K562 (cell line): ENCODE measurements at regions not wholly inside any gene's neighbourhood (a gene's known extent, or its start where the extent isn't known, plus 50 kb on each side); places are given as distances from the start of the nearest gene placed in this dataset.
A peak's percentile ranks its signal among the peaks of the same experiment; 100 is the strongest.

Experiments
- BHLHE40 ChIP-seq: IDR thresholded peaks from 2 replicates; pipeline ENCODE4 v1.6.1; 2011; ENCODE audit warnings: low read length, improper control_type of control experiment
- CBFA2T2 ChIP-seq: fragments of 450-650 bp; conservative IDR thresholded peaks from 2 replicates; pipeline ENCODE4 v1.6.1; 2017; ENCODE audit warnings: mild to moderate bottlenecking
- CBFA2T3 ChIP-seq: fragments of 450-650 bp; IDR thresholded peaks from 2 replicates; pipeline ENCODE4 v1.6.1; 2017
- CEBPB ChIP-seq: fragments of 450-650 bp; IDR thresholded peaks from 2 replicates; pipeline ENCODE4 v1.6.1; 2016; ENCODE audit warnings: missing genetic modification characterization, missing compliant biosample characterization
- CSDE1 ChIP-seq, 2 experiments: fragments of 450-650 bp; IDR thresholded peaks; 2 replicates each; pipeline ENCODE4 v1.6.1; 2016; ENCODE audit warnings: mild to moderate bottlenecking in 1 of 2
- L3MBTL2 ChIP-seq: fragments of 450-650 bp; IDR thresholded peaks from 2 replicates; pipeline ENCODE4 v1.6.1; 2016; ENCODE audit warnings: mild to moderate bottlenecking, moderate library complexity
- RBM14 ChIP-seq: fragments of 200-400 bp; formaldehyde crosslinking; IDR thresholded peaks from 2 replicates; pipeline ENCODE4 v1.6.1; 2018; ENCODE audit warnings: low read depth, mild to moderate bottlenecking, low read length, moderate library complexity, borderline replicate concordance; ENCODE audit not compliant: insufficient read depth
- RHOXF2B ChIP-seq: fragments of 250-450 bp; sonication (Bioruptor Pico); conservative IDR thresholded peaks from 2 replicates; pipeline ENCODE4 v1.5.1; 2021
- SAFB2 ChIP-seq: fragments of 200-400 bp; formaldehyde crosslinking; IDR thresholded peaks from 2 replicates; pipeline ENCODE4 v1.6.1; 2018; ENCODE audit warnings: borderline replicate concordance, low read length, low read depth, moderate library complexity; ENCODE audit not compliant: severe bottlenecking
- SMAD3 ChIP-seq: fragments of 450-650 bp; formaldehyde crosslinking; conservative IDR thresholded peaks from 2 replicates; pipeline ENCODE4 v1.4.0; 2020; ENCODE audit warnings: mild to moderate bottlenecking
- ZNF780A ChIP-seq: fragments of 250-450 bp; sonication (Bioruptor Pico); IDR thresholded peaks from 2 replicates; pipeline ENCODE4 v1.5.0; 2021; ENCODE audit warnings: mild to moderate bottlenecking
- TF ChIP-seq, protein P1 (sequence below), 2 experiments: fragments of 150-350 bp in 1 of 2; IDR thresholded peaks; 2 replicates each; pipeline ENCODE4 v1.6.1; 2012 to 2016; ENCODE audit warnings: low read depth in 2 of 2, low read length in 2 of 2, mild to moderate bottlenecking in 1 of 2, moderate library complexity in 1 of 2
- TF ChIP-seq, protein P2 (sequence below), 2 experiments: fragments of 450-650 bp; formaldehyde crosslinking in 1 of 2; IDR thresholded peaks; 2 replicates each; pipeline versions ENCODE4 v1.4.0 to v1.6.1; 2014 to 2020; ENCODE audit warnings: mild to moderate bottlenecking in 2 of 2, borderline replicate concordance in 1 of 2, low read depth in 1 of 2
- TF ChIP-seq, protein P3 (sequence below): fragments of 250-450 bp; sonication (Bioruptor Pico); IDR thresholded peaks from 2 replicates; pipeline ENCODE4 v1.5.1; 2021; ENCODE audit warnings: mild to moderate bottlenecking
- TF ChIP-seq, protein P4 (sequence below): fragments of 200-800 bp; sonication (Bioruptor generic); IDR thresholded peaks from 2 replicates; pipeline ENCODE4 v1.6.1; 2017; ENCODE audit warnings: missing genetic modification characterization, missing compliant biosample characterization

DNA sequence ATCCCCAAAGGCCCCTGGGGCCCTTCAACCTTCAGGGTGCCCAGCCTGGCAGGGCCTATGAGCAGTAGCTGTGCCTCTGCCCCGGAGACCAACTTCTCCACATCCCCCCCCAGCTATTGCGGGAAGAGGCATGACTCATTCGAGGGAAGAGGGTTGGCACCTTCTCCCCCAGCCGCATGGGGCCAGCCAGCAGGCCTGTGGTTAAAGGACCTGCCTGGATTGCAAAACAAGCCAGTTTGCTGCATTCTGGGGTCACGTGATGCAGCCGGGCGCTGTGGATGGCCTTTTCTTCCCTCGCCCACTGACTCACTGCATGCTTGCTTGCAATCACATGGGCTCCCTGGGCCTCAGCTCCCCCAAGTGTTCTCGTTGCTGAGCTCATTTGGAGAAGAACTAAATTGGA lies 182.5 kb downstream of the MAFB start (continued):
- TF ChIP-seq CSDE1 (IDR thresholded peaks at IDR 0.05) (no peak), BHLHE40 (peak; percentile 90), ZNF780A (no peak), L3MBTL2 (peak; percentile 53), CBFA2T2 (peak; percentile 57), RBM14 (no peak), RHOXF2B (CRISPR knock-in tag) (no peak), CBFA2T3 (no peak), SMAD3 (no peak), CEBPB (peak; percentile 83), SAFB2 (no peak)
- TF ChIP-seq, protein P1, sequence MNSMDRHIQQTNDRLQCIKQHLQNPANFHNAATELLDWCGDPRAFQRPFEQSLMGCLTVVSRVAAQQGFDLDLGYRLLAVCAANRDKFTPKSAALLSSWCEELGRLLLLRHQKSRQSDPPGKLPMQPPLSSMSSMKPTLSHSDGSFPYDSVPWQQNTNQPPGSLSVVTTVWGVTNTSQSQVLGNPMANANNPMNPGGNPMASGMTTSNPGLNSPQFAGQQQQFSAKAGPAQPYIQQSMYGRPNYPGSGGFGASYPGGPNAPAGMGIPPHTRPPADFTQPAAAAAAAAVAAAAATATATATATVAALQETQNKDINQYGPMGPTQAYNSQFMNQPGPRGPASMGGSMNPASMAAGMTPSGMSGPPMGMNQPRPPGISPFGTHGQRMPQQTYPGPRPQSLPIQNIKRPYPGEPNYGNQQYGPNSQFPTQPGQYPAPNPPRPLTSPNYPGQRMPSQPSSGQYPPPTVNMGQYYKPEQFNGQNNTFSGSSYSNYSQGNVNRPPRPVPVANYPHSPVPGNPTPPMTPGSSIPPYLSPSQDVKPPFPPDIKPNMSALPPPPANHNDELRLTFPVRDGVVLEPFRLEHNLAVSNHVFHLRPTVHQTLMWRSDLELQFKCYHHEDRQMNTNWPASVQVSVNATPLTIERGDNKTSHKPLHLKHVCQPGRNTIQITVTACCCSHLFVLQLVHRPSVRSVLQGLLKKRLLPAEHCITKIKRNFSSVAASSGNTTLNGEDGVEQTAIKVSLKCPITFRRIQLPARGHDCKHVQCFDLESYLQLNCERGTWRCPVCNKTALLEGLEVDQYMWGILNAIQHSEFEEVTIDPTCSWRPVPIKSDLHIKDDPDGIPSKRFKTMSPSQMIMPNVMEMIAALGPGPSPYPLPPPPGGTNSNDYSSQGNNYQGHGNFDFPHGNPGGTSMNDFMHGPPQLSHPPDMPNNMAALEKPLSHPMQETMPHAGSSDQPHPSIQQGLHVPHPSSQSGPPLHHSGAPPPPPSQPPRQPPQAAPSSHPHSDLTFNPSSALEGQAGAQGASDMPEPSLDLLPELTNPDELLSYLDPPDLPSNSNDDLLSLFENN (IDR thresholded peaks at IDR 0.05; ENCODE audit: low read depth in 2 of 2, low read length in 2 of 2): no peak
- TF ChIP-seq, protein P2, sequence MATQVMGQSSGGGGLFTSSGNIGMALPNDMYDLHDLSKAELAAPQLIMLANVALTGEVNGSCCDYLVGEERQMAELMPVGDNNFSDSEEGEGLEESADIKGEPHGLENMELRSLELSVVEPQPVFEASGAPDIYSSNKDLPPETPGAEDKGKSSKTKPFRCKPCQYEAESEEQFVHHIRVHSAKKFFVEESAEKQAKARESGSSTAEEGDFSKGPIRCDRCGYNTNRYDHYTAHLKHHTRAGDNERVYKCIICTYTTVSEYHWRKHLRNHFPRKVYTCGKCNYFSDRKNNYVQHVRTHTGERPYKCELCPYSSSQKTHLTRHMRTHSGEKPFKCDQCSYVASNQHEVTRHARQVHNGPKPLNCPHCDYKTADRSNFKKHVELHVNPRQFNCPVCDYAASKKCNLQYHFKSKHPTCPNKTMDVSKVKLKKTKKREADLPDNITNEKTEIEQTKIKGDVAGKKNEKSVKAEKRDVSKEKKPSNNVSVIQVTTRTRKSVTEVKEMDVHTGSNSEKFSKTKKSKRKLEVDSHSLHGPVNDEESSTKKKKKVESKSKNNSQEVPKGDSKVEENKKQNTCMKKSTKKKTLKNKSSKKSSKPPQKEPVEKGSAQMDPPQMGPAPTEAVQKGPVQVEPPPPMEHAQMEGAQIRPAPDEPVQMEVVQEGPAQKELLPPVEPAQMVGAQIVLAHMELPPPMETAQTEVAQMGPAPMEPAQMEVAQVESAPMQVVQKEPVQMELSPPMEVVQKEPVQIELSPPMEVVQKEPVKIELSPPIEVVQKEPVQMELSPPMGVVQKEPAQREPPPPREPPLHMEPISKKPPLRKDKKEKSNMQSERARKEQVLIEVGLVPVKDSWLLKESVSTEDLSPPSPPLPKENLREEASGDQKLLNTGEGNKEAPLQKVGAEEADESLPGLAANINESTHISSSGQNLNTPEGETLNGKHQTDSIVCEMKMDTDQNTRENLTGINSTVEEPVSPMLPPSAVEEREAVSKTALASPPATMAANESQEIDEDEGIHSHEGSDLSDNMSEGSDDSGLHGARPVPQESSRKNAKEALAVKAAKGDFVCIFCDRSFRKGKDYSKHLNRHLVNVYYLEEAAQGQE (IDR thresholded peaks at IDR 0.05; ENCODE audit: borderline replicate concordance): 0 out of 2 replicates have a peak, but pooled peaks have one; percentile 16
- TF ChIP-seq, protein P2 (CRISPR knock-in tag; IDR thresholded peaks at IDR 0.05; ENCODE audit: low read depth): no peak
- TF ChIP-seq, protein P3, sequence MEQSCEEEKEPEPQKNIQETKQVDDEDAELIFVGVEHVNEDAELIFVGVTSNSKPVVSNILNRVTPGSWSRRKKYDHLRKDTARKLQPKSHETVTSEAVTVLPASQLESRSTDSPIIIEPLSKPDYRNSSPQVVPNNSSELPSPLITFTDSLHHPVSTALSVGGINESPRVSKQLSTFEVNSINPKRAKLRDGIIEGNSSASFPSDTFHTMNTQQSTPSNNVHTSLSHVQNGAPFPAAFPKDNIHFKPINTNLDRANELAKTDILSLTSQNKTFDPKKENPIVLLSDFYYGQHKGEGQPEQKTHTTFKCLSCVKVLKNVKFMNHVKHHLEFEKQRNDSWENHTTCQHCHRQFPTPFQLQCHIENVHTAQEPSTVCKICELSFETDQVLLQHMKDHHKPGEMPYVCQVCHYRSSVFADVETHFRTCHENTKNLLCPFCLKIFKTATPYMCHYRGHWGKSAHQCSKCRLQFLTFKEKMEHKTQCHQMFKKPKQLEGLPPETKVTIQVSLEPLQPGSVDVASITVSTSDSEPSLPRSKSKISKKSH (CRISPR knock-in tag): no peak
- TF ChIP-seq, protein P4, sequence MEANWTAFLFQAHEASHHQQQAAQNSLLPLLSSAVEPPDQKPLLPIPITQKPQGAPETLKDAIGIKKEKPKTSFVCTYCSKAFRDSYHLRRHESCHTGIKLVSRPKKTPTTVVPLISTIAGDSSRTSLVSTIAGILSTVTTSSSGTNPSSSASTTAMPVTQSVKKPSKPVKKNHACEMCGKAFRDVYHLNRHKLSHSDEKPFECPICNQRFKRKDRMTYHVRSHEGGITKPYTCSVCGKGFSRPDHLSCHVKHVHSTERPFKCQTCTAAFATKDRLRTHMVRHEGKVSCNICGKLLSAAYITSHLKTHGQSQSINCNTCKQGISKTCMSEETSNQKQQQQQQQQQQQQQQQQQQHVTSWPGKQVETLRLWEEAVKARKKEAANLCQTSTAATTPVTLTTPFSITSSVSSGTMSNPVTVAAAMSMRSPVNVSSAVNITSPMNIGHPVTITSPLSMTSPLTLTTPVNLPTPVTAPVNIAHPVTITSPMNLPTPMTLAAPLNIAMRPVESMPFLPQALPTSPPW (CRISPR knock-in tag): peak; percentile 78
